ENCODE measurements at regions not wholly inside any gene's neighbourhood (a gene's known extent, or its start where the extent isn't known, plus 50 kb on each side); places are given as distances from the start of the nearest gene placed in this dataset.

- TF ChIP-seq CTCF (IDR thresholded peaks at IDR 0.05): no peak
- no peak for TF ChIP-seq POLR2A (IDR thresholded peaks at IDR 0.05)
These were observed 111.6 kb upstream of the CD82 start for GRCh38 chr11:44453871-44454270.

All from thyroid gland (tissue), 4 donors.